HG03103 (cell line): ENCODE measurements at regions not wholly inside any gene's neighbourhood (a gene's known extent, or its start where the extent isn't known, plus 50 kb on each side); places are given as distances from the start of the nearest gene placed in this dataset.
"Not testable (repeated sequence)": the region's sequence is repeated elsewhere in the genome, so short reads cannot be mapped to it uniquely, and the experiment has no call there.

Source experiments
- ATAC-seq: cut with Tn5 transposase; IDR thresholded peaks from one replicate; pipeline ENCODE4 v1.9.1; 2021; ENCODE audit warnings: low read depth; ENCODE audit not compliant: unreplicated experiment

DNA sequence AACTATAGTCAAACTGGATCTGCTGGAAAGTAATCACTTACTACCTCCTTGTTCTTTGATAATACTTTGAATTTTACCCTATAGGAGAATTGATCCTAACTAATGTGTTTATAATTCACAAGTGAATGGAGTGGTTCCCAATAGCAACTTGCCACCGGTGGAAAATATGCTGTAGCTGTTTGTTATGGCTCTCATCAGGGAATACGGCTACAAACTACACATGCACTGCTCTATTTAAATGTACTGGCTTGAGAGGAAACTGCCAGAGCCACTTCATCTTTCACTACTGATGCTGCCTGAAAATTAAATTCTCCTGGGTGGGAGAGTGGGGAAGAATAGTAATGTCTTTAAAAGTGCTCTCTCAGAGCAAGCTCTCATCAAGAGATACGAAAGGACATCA is 448.5 kb upstream of the GRAMD2B start:
- ATAC-seq, result no peak

DNA sequence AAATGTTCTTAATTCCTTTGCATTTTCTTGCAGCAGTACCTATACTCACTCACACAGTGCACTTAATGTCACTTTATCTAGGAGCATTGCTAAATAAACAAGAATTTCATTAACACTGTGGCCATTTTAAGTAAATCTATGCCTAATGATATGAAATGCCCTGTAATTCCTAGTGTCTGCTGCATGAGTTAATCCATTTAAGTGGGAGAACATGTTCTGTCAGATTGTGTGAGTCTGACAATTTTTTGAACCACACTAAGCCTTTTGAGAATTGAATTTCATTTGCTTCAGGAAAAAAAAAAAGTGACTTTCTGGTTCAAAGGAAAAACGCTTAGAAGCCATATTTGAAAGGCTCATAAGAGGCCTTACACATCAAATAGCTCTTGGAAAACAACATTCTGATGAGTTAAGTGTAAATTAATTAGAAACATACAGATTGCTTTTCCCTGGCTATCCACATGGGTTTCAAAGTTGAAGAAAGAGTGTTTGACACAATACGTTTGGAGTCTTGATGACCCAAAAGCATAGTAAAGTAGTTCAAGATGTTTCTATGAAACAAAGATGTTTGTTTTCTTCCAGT is 446.7 kb upstream of the GRAMD2B start:
- no peak for ATAC-seq

DNA sequence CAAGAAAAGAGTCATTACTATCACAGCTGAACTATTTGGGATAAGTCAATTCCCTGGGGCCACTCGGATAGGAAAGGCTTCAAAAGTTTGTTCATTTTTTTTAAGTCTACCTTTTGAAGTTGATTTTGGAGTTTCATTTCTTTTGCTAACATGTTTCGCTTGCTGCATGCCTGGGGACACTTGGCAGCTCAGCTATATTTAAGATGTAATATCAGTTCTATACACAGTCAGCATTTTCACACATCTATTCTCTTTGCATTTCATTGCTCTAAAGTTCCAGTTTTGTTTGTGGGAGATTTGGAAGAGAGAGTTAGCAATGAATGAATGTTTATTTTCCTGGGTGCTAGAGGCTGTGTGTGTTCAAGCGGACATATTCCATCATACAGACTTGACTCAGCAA is 445.2 kb upstream of the GRAMD2B start:
- no peak for ATAC-seq

DNA sequence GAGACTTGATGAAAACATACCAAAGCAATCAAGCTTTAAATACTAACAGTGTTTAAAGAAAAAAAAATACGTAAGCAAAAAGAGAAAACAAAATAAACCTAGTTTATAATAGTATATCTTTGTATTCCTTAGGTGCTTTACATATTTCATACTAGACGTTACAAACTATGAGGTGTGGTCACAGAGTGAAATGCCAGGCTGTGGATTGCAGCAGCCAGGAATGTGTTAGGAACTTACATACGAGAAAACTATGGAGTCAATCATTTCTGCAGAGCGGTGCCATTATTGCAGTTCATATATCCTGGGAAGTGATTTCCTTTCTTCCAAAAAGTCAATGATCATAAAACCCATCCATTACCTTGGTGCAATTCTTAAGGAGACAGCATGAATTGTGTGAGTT is 443.6 kb upstream of the GRAMD2B start:
- no peak for ATAC-seq

DNA sequence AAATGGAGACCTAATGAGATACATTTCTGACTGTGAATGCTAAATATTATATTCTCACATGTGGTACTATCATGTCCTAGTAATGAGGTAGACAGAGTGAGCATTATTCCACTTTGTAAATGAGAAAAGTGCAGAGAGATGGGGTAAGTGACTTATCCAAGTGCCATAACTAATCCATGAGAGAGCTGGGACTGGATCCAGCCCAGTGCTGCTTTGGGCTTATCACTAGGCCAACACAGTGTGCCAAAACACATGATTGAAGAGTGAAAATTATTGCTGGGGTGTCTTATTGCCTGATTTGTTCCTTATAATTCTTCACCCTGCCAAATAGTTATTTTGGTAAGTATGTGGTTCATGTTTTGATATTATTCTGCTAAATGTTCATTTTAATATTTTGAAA is 442.2 kb upstream of the GRAMD2B start:
- ATAC-seq, result no peak

DNA sequence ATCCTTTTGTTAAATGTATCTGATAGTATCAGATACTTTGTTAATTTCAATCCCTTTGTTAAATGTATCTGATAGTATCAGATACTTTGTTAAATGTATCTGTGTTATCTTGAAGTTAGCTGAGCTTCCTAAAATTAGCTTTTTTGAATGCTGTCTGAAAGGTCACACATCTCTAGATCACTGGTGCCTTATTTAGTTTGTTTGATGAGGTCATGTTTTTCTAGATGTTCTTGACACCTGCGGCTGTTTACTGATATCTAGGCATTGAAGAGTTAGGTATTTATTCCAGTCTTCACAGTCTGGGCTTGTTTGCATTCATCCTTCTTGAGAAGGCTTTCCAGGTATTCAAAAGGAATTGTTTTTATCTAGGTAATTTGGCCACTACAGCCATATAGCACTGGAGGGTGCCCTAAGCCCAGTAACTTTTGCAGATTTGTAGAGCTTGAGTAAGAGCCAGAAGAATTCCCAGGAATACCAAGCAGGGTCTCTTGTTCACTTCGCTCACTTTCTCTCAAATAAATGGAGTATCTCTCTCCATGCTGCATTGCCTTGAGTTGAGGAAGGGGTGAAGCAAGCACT is 435.4 kb upstream of the GRAMD2B start:
- ATAC-seq, result no peak

DNA sequence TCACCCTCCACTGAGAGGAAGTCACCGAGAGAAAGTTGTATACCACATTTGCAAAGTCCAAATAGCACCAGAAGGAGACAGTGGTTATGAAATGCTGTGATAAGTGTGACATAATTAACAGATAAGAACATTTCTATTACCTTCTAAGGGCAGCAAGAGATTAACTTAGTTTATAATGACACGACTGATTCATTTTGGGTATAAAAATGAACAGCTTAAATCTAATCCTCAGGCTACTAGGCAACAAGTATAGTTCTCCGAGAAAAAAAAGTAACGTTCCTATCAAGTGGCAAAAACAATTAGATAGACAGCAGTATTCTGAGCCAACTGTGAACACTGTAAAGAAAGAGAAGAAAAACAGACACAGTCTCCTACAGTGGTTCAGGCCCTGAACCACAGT is 431.2 kb upstream of the GRAMD2B start:
- no peak for ATAC-seq

DNA sequence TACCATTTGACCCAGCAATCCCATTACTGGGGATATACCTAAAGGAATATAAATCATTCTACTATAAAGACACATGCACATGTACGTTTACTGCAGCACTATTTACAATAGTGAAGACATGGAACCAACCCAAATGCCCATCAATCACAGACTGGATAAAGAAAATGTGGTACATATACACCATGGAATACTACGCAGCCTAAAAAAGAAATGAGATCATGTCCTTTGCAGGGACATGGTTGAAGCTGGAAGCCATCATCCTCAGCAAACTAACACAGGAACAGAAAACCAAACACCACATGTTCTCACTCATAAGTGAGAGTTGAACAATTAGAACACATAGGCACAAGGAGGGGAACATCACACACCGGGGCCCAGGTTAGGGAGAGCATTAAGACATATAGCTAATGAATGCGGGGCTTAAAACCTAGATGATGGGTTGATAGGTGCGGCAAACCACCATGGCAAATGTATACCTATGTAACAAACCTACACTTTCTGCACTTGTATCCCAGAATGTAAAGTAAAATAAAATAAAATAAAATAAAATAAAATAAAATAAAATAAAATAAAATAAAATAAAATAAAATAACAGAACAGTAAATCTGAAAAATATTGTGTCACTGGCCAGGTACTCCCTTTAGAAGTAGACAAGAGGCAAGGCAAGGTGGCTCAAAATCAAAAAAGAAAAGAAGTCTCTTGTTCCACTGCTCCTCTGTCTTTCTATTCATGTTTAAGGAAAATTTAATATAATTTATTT is 423.8 kb upstream of the GRAMD2B start:
- ATAC-seq, result not testable (repeated sequence)

DNA sequence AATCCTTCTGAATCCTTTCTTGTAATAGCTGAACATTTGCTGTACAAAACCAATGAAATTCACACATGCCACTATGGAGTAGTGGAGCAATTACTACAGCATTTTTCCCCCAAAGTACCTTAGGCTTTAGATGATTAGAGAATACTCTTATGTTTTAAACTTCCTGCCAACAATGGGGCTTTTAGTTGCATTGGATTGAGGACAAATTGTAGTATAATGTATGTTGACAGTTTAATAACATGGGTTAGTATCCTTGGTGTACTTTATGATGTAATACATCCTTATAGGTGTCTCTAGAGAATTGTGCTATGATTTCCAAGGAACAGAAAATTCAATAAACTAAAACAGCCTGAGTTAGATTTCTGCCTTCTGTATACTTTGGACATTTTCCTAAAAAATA is 422.7 kb upstream of the GRAMD2B start:
- ATAC-seq, result no peak

DNA sequence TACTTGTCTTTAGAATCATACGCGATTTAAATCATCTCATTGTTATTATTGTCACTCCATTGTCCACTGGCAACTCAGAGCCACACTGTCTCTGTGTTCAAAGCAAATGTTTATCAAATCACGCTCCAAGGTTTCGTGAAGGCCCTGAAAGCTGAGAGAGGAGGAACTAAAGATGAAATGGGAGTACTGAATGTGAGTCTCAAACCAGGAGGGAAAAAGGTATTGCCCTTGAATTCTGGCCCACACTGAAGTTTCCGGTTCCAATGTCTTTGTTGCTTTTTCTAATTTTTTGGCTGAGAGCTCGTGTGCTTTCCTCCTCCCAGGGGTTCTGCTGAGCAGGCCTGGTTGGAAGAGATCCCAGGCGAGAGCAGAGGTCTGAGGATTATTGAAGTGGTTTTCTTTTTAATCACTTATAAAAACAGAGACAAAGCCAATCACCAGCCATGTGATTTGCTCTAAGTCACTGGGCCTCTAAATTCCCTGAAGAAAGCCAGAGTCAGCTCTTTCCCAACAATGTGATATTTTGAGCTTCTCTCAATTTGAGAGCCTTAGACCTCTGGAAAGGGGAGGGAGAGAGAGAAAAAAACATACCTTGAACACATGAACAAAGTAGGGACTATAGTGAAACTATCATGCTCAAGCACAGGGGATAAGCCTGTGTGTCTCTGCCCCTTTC is 420.8 kb upstream of the GRAMD2B start:
- no peak for ATAC-seq

DNA sequence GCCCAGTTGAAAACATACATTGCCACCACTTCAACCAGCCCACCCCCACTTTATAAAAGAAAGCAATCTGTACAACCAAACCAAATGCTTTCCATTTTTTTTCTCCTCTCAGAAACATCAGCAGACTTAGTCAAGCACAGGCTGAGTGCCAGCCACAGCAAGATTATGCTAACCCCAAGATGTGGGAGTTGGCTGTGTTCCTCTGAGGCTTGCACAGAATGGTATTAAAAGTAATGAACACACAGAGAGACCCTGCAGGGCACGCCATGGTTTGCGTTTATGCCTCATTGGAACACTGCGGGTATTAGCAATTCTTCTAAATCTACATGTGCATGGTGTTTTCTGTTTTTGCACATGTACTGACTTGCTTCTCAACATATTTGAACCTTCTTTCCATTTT is 419.9 kb upstream of the GRAMD2B start:
- ATAC-seq, result no peak

DNA sequence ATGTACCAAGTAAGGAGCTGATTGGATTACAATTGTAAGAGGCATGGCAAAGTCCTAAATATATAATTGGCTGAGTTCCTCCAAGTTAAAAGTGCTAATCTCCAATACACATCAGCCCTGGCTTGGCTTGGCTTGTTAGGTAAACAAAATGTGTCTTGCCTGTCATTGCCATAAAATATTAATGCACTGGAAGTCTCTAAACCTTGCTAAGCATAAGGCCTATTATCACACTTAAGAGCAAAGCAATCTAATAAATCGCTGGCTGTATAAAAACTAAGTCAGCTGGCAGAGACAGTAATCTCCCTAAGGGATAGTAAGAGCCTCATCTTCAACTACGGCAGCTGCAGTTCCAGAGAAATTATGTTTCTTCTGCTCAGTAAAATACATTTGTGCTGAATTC is 418.6 kb upstream of the GRAMD2B start:
- no peak for ATAC-seq

DNA sequence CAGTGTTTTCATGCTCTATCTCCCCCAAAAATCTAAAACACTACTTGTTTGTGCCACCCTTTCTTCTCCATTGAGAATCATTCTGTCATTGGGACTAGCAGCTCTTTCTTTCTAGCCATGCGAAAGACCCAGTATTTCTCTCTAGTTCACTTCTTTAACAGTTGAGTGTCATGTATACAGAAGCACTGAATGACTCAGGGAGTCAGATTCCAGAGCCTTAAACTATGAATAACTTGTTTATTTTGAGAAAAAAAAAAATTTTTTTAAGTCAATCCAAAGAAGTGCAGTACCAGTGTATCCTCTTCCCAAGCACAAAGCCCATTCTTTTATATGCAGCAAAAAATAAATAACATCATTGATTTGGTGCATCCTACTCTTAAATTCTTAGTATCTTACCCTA is 415.4 kb upstream of the GRAMD2B start:
- no peak for ATAC-seq

DNA sequence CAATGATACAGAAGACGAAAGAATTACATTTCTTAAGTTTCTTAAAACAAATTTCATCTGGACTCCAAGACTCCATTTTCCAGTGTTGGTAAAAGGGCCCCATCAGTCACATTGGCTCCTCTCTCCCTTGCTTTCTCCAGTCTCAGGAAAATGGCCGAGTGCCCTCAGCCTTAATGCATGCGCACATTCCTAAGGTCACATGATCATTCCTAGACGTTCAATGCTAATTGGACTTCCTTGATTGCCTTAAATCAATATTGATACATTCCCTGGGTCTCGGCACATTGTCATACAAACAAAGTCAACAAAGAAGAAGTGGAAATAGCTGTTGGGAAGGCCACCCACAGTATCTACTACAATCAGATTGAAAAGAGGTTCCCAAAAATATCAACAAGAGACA is 413.6 kb upstream of the GRAMD2B start:
- ATAC-seq, result no peak

DNA sequence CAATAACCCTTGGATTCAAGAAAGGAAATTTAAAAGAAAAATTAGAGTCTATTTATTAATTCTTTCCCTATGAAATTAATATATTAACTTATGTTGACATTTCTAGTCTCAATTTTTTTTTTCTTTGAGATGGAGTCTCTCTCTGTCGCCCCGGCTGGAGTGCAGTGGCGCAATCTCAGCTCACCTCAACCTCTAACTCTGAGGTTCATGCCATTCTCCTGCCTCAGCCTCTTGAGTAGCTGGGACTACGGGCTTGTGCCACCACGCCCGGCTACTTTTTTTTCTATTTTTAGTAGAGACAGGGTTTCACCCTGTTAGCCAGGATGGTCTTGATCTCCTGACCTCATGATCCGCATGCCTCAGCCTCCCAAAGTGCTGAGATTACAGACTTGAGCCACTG is 411.7 kb upstream of the GRAMD2B start:
- ATAC-seq, result not testable (repeated sequence)

DNA sequence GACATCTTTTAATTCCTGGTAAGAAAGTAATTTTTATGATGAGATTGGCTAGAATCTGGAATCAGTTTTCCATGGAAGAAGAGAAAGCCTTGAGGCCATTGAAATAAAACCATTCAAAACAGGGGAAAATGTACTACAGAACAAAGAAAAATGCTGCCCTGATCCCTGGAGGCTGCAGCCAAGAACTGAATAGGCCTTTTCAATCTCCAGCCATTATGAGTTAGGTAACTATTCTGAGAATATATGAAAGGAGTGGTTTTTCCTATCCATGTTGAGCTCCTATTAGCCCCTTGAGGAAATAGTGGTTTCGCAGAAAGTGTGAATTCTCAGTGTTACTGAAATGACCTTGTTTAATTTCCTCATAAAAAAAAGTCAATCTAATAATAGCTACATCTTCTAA is 408.5 kb upstream of the GRAMD2B start:
- ATAC-seq, result no peak

DNA sequence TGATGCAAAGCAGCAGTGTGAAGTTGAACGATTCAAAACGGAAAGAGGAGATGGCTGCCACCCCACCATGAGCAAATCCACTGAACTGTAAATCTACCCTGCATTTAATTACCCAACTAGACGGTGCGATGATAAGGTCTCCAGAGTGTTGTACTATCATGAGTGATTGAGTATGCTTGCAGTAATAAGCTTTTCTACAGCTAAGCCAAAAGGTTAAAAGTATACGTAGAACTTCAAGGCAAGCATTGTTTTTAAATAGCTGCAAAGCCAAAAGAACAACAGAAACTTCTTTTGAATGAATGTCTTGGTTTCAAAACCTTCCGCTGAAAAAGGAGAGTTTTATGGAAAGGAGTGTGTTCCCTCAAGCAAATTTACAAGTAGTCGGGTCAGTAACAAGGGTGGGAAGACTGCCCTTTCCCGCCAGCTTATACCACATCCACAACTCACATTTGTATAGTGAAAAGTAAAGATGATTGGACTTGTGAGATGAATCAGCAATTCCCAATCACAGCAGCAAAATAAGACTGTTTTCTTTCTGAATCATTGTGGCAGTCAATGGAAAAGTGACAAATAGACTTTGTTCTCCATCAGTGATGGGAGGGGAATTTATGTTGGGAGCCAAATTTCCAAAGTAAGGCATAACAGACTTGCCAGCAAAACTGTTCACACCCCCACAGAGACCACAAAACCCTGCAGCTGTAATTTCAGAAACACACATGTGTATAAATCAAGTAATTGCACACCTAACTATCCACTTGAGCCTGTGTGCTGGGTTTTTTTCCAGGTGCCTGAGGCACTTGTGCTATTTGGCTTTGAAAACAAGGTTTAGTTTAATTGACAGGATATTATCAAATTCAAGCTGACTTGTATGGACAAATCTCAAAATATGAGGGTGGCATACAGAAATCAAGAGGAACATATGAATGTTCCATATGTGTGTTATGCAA is 407.7 kb upstream of the GRAMD2B start:
- no peak for ATAC-seq

DNA sequence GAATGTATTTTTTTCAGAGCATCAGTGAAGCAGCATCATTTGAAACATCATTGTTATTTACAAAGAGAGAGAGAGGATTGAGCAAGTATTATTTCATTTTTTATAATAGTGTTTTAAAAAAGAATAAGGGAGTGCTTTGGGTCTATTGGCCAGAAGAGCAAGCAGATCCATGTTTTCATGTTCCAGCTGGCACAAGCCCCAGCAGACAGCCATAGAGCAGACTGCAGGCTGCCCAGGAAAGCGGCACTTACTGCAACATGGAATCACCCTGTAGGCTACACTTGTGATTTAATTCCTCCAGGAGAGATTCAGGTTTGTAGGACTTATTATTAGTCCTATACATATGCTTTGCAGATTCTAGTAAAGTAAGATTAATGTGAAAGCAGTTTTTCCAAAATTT is 407.0 kb upstream of the GRAMD2B start:
- ATAC-seq, result no peak

DNA sequence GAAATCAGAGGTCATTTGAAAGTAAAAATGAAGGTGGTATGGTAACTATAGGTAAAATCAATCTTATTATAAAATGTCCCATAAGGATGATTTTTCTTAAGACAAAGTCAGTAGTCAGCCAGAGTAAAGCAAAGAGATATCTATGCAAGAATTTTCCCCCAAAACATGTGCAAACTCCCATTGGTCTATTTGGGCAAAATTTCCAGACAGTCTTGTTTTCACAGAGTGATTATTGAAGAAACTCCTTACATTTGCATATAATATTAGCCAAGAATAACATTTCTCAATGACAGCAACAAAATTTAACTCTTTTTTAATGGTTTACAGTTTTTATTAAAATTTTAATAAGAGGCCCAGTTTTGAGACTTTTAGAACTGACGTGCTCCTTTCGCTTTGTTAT is 406.1 kb upstream of the GRAMD2B start:
- no peak for ATAC-seq

DNA sequence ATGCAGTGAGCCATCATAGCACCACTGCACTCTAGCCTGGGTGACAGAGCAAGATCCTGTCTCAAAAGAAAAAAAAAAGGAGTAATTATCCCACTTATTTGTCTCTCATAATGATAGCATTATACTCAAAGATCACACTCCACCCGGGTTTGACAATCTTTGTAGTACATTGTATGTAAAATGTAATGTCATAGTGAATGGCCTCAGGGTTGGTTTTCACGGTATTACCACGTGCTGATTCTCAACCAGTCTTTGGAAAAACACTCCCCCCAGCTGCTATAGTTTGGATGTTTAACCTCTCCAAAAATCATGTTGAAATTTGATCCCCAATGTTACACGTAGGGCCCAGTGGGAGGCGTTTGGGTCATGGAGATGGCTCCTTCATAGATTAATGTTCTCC is 402.4 kb upstream of the GRAMD2B start:
- ATAC-seq, result no peak

DNA sequence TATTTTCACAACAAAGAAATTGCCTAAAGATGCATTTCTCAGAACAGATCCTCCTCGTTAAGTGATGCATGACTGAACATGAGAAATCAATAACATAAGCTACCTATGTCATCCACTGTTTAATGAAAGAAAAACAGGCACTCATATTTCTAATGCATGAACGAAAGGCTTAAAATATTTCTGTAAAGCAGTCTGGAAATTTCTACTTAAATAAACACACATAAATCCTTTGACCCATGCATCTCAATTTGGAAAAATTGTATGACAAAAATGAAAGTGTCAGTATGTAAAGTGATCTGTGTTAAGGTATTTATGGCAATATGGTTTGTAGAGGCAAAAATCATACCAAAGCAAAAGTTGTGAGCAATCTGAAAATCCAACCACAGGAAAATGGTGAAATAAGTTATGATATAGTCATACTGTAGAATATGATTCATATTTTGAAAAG is 399.2 kb upstream of the GRAMD2B start:
- ATAC-seq, result no peak
